HPDE6-E6E7 (cell line): ENCODE measurements at regions not wholly inside any gene's neighbourhood (a gene's known extent, or its start where the extent isn't known, plus 50 kb on each side); places are given as distances from the start of the nearest gene placed in this dataset.

Experiments used
- DNase-seq: peaks from one replicate; pipeline ENCODE4 v3.0.0; 2011; ENCODE audit warnings: missing footprints; ENCODE audit errors: extremely low spot score

- no peak for DNase-seq
Observed at GRCh38 chrX:39541881-39542280, 555.9 kb downstream of the BCOR start.

- no peak for DNase-seq
Observed at GRCh38 chrX:39542316-39542715, 555.4 kb downstream of the BCOR start.

- no peak for DNase-seq
Observed at GRCh38 chrX:39550795-39551361, 546.9 kb downstream of the BCOR start.

GRCh38 chrX:39551762-39552161 is 546.0 kb downstream of the BCOR start:
- no peak for DNase-seq

GRCh38 chrX:39555431-39555830 is 542.3 kb downstream of the BCOR start:
- no peak for DNase-seq

- no peak for DNase-seq
Observed at GRCh38 chrX:39556056-39556455, 541.7 kb downstream of the BCOR start.

GRCh38 chrX:39559229-39559628 is 538.5 kb downstream of the BCOR start:
- DNase-seq, result no peak

- no peak for DNase-seq
Observed at GRCh38 chrX:39560271-39560670, 537.5 kb downstream of the BCOR start.

- no peak for DNase-seq
Observed at GRCh38 chrX:39563178-39563577, 534.6 kb downstream of the BCOR start.

- DNase-seq, result no peak
Observed at GRCh38 chrX:39564751-39565150, 533.0 kb downstream of the BCOR start.

- no peak for DNase-seq
Observed at GRCh38 chrX:39574178-39574577, 523.6 kb downstream of the BCOR start.

GRCh38 chrX:39576041-39576872 is 521.5 kb downstream of the BCOR start:
- DNase-seq, result no peak

- no peak for DNase-seq
Observed at GRCh38 chrX:39577206-39577984, 520.4 kb downstream of the BCOR start.

GRCh38 chrX:39577985-39578869 is 519.5 kb downstream of the BCOR start:
- no peak for DNase-seq

- DNase-seq, result no peak
Observed at GRCh38 chrX:39580043-39580442, 517.7 kb downstream of the BCOR start.

- no peak for DNase-seq
Observed at GRCh38 chrX:39581411-39581810, 516.3 kb downstream of the BCOR start.

GRCh38 chrX:39582091-39582490 is 515.7 kb downstream of the BCOR start:
- DNase-seq, result peak; percentile 4

GRCh38 chrX:39582976-39583375 is 514.8 kb downstream of the BCOR start:
- DNase-seq, result no peak

GRCh38 chrX:39585808-39586207 is 511.9 kb downstream of the BCOR start:
- no peak for DNase-seq

- no peak for DNase-seq
Observed at GRCh38 chrX:39586359-39586758, 511.4 kb downstream of the BCOR start.

- DNase-seq, result no peak
Observed at GRCh38 chrX:39591099-39591498, 506.7 kb downstream of the BCOR start.

GRCh38 chrX:39592776-39593175 is 505.0 kb downstream of the BCOR start:
- DNase-seq, result no peak
